ENCODE measurements at regions not wholly inside any gene's neighbourhood (a gene's known extent, or its start where the extent isn't known, plus 50 kb on each side); places are given as distances from the start of the nearest gene placed in this dataset.

DNA sequence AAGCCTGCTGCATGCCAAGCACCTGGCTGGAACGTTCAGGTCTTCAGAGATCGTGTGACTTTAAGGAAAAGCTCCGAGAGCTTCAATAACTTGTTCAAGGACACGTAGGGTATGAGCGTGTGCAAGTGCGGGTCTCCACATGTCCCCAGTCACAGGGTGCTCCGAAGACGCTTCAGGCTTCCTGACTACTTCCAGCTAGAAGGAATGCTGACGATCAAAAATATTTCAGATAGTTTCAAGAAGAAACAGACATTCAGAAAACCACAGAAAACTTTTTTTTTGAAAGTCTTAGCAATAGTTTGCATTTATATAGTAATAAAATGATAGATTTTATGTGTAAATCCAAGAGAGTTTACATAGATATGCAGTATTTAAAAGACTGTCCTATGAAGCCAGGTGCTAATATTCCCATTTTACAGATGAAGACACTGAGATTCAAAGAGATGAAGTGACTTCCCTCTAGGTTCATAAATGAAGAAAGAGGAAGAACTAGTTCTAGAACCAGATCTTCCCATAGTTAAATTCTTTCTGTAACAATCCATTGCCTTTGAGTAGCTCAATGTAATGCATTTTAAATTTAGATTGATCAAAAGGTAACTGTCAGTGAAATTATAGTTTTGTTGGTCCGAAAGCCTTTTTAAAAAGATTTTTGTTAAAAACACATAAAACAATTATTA lies 247.6 kb downstream of the MYLK4 start:
- CTCF ChIA-PET (ENCODE audit: low intra/inter-chr PET ratio, low total read pairs): no interaction called here
- Histone ChIP-seq H3K9ac (ENCODE audit: insufficient read depth, low read depth, low read length) (no peak overlapping the region), H3K36me3 (replicated peaks in 1 of 2; ENCODE audit: control insufficient read depth in 1 of 2, insufficient read depth in 2 of 2, low read length in 2 of 2) (no peaks in the 10 kb centered on the region), H2AFZ (ENCODE audit: low read length) (peak overlapping the region; percentile 25), H3K27ac (ENCODE audit: extremely low read length, insufficient read depth, low read length) (no peak overlapping the region), H3K79me2 (ENCODE audit: insufficient read depth, low read length) (no peaks in the 10 kb centered on the region), H3K4me2 (ENCODE audit: low read depth, low read length) (peak overlapping the region; percentile 59), H3K4me3 (replicated peaks in 1 of 3; ENCODE audit: insufficient read depth in 1 of 3, low read depth in 2 of 3, low read length in 3 of 3) (peak overlapping the region in 1 of 3 experiments; percentile 13; a peak in 1 of 6 replicates), H3K4me1 (ENCODE audit: insufficient read depth, low read length) (peaks cover 38% of the 10 kb centered on the region), H3K27me3 (ENCODE audit: control insufficient read depth in 1 of 2, insufficient read depth in 2 of 2, low read length in 2 of 2) (no peaks in the 10 kb centered on the region; a peak in 1 of 5 replicates), H4K20me1 (ENCODE audit: insufficient read depth, low read length) (no peaks in the 10 kb centered on the region), H3K9me3 (ENCODE audit: low read length) (no peaks in the 10 kb centered on the region)
- BruUV-seq (replicated peaks): no TSS peak
- FAIRE-seq (no peak), ATAC-seq (no peak; the same call in 2 of the 3 replicates), DNase-seq (ENCODE audit: low spot score) (no peak)
- intact Hi-C loops (cut with micrococcal nuclease; ENCODE audit: unreplicated experiment): no loop called here
- WGBS (ENCODE audit: low lambda C conversion rate): 15% methylated on average over 10 of the region's 10 CpGs
- POLR2A ChIA-PET: no interaction called here
- in situ Hi-C loops (cut with HindIII; ENCODE audit: extremely low pct_ligation_motif_present, low pct_unique_long_range_greater_than_20kb): no loop called here
- TF ChIP-seq, protein P1, sequence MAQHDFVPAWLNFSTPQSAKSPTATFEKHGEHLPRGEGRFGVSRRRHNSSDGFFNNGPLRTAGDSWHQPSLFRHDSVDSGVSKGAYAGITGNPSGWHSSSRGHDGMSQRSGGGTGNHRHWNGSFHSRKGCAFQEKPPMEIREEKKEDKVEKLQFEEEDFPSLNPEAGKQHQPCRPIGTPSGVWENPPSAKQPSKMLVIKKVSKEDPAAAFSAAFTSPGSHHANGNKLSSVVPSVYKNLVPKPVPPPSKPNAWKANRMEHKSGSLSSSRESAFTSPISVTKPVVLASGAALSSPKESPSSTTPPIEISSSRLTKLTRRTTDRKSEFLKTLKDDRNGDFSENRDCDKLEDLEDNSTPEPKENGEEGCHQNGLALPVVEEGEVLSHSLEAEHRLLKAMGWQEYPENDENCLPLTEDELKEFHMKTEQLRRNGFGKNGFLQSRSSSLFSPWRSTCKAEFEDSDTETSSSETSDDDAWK (CRISPR knock-in tag; IDR thresholded peaks at IDR 0.05): no peak
- TF ChIP-seq NFE2L1 (CRISPR knock-in tag; IDR thresholded peaks at IDR 0.05; ENCODE audit: borderline replicate concordance) (no peak), MAFK (conservative IDR thresholded peaks at IDR 0.05 in 1 of 2, IDR thresholded peaks at IDR 0.05 in 1 of 2; ENCODE audit: low read length in 2 of 2) (0 out of 4 replicates have a peak, but pooled peaks of 1 of the 2 experiments have one; percentile 14), SMAD1 (CRISPR knock-in tag; IDR thresholded peaks at IDR 0.05; ENCODE audit: borderline replicate concordance, low read depth) (no peak), RARA (CRISPR knock-in tag; IDR thresholded peaks at IDR 0.05) (no peak), KLF15 (CRISPR knock-in tag; IDR thresholded peaks at IDR 0.05; ENCODE audit: borderline replicate concordance) (no peak), ZSCAN20 (CRISPR knock-in tag; IDR thresholded peaks at IDR 0.05; ENCODE audit: borderline replicate concordance) (no peak), EEA1 (CRISPR knock-in tag; IDR thresholded peaks at IDR 0.05; ENCODE audit: borderline replicate concordance) (no peak), ARNT (IDR thresholded peaks at IDR 0.05) (no peak), ZNF550 (CRISPR knock-in tag; IDR thresholded peaks at IDR 0.05; ENCODE audit: borderline replicate concordance) (no peak), ZNF30 (CRISPR knock-in tag; IDR thresholded peaks at IDR 0.05) (no peak), ZNF629 (CRISPR knock-in tag; conservative IDR thresholded peaks at IDR 0.05) (peak; percentile 45; the same call in 1 of the 2 replicates)
- TF ChIP-seq, protein P2, sequence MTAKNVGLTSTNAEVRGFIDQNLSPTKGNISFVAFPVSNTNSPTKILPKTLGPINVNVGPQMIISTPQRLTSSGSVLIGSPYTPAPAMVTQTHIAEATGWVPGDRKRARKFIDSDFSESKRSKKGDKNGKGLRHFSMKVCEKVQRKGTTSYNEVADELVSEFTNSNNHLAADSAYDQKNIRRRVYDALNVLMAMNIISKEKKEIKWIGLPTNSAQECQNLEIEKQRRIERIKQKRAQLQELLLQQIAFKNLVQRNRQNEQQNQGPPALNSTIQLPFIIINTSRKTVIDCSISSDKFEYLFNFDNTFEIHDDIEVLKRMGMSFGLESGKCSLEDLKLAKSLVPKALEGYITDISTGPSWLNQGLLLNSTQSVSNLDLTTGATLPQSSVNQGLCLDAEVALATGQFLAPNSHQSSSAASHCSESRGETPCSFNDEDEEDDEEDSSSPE (CRISPR knock-in tag; IDR thresholded peaks at IDR 0.05): no peak
- TF ChIP-seq, protein P3, sequence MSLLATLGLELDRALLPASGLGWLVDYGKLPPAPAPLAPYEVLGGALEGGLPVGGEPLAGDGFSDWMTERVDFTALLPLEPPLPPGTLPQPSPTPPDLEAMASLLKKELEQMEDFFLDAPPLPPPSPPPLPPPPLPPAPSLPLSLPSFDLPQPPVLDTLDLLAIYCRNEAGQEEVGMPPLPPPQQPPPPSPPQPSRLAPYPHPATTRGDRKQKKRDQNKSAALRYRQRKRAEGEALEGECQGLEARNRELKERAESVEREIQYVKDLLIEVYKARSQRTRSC (CRISPR knock-in tag; IDR thresholded peaks at IDR 0.05; ENCODE audit: low read depth): no peak
- TF ChIP-seq, protein P4, sequence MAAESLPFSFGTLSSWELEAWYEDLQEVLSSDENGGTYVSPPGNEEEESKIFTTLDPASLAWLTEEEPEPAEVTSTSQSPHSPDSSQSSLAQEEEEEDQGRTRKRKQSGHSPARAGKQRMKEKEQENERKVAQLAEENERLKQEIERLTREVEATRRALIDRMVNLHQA (CRISPR knock-in tag; IDR thresholded peaks at IDR 0.05): no peak
- TF ChIP-seq, protein P5, sequence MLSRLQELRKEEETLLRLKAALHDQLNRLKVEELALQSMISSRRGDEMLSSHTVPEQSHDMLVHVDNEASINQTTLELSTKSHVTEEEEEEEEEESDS (CRISPR knock-in tag; IDR thresholded peaks at IDR 0.05; ENCODE audit: borderline replicate concordance): no peak
